PFSK-1 (cell line): ENCODE measurements at regions not wholly inside any gene's neighbourhood (a gene's known extent, or its start where the extent isn't known, plus 50 kb on each side); places are given as distances from the start of the nearest gene placed in this dataset.

ENCODE experiments used
- FOXP2 ChIP-seq: optimal IDR thresholded peaks from 2 replicates; pipeline ENCODE3; 2011; ENCODE audit warnings: borderline replicate concordance, control low read depth, inconsistent platforms; ENCODE audit not compliant: insufficient read depth; ENCODE audit errors: extremely low read length, extremely low read depth
- POLR2AphosphoS5 ChIP-seq: IDR thresholded peaks from 2 replicates; pipeline ENCODE4 v1.6.1; 2012; ENCODE audit warnings: low read depth, mild to moderate bottlenecking, control low read depth, low read length, moderate library complexity
- SIN3A ChIP-seq: IDR thresholded peaks from 2 replicates; pipeline ENCODE4 v1.6.1; 2012; ENCODE audit warnings: mild to moderate bottlenecking, low read length, moderate library complexity, borderline replicate concordance; ENCODE audit not compliant: insufficient read depth
- TAF1 ChIP-seq: IDR thresholded peaks from 2 replicates; pipeline ENCODE4 v1.6.1; 2012; ENCODE audit warnings: low read length, control low read depth, borderline replicate concordance; ENCODE audit not compliant: insufficient read depth
- TF ChIP-seq, protein P1 (sequence below), 2 experiments: IDR thresholded peaks; 2 replicates each; pipeline versions ENCODE4 v1.6.1 to v1.8.0; 2011 to 2012; ENCODE audit warnings: low read depth in 2 of 2, low read length in 2 of 2, control low read depth in 1 of 2, inconsistent platforms in 1 of 2, mild to moderate bottlenecking in 1 of 2, moderate library complexity in 1 of 2; ENCODE audit not compliant: insufficient read depth in 1 of 2

DNA sequence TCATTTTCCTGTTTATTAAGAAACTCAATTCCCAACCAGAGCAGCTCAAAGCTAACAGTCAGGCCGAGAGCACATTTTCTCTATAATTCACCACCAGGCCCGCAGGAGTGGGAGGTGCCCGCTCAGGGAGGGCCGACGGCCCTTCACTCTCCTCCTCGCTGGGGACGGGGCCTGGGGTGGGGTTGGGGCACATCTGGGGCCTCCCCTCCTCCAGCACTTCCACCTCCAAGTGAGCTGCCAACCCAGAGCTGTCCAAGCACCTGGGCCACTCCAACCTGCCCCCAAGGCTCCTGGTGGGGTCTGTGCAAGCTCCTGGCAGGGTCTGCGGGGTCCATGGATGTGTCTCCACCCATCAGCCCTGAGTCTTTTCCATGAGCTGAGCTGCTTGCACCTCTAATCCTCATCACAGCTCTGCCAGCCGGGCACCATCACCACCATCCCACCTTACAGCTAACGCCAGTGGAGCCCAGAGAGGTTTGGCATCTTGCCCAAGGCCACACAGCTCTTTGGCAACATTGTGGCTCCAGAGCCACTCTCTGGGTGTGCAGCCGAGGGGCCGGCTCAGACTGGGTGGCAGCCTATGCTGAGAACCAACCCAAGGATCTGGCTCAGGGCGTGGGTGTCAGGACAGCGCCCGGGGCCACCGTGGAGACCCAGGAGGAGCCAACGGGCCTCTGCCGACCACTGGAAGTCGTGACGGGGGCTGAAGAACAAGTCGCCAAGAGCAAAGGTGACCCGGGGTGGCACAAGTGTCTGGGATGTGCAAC lies 193.5 kb downstream of the BRD1 start:
- TF ChIP-seq FOXP2 = no peak
- TF ChIP-seq POLR2AphosphoS5 = no peak
- no peak for TF ChIP-seq SIN3A
- TF ChIP-seq, protein P1, sequence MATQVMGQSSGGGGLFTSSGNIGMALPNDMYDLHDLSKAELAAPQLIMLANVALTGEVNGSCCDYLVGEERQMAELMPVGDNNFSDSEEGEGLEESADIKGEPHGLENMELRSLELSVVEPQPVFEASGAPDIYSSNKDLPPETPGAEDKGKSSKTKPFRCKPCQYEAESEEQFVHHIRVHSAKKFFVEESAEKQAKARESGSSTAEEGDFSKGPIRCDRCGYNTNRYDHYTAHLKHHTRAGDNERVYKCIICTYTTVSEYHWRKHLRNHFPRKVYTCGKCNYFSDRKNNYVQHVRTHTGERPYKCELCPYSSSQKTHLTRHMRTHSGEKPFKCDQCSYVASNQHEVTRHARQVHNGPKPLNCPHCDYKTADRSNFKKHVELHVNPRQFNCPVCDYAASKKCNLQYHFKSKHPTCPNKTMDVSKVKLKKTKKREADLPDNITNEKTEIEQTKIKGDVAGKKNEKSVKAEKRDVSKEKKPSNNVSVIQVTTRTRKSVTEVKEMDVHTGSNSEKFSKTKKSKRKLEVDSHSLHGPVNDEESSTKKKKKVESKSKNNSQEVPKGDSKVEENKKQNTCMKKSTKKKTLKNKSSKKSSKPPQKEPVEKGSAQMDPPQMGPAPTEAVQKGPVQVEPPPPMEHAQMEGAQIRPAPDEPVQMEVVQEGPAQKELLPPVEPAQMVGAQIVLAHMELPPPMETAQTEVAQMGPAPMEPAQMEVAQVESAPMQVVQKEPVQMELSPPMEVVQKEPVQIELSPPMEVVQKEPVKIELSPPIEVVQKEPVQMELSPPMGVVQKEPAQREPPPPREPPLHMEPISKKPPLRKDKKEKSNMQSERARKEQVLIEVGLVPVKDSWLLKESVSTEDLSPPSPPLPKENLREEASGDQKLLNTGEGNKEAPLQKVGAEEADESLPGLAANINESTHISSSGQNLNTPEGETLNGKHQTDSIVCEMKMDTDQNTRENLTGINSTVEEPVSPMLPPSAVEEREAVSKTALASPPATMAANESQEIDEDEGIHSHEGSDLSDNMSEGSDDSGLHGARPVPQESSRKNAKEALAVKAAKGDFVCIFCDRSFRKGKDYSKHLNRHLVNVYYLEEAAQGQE (IDR thresholded peaks at IDR 0.05; ENCODE audit: insufficient read depth in 1 of 2, low read depth in 2 of 2, low read length in 2 of 2) = no peak

GRCh38 chr22:49633010-49633324 lies 194.7 kb downstream of the BRD1 start:
- TF ChIP-seq SIN3A = no peak
- no peak for TF ChIP-seq TAF1

DNA sequence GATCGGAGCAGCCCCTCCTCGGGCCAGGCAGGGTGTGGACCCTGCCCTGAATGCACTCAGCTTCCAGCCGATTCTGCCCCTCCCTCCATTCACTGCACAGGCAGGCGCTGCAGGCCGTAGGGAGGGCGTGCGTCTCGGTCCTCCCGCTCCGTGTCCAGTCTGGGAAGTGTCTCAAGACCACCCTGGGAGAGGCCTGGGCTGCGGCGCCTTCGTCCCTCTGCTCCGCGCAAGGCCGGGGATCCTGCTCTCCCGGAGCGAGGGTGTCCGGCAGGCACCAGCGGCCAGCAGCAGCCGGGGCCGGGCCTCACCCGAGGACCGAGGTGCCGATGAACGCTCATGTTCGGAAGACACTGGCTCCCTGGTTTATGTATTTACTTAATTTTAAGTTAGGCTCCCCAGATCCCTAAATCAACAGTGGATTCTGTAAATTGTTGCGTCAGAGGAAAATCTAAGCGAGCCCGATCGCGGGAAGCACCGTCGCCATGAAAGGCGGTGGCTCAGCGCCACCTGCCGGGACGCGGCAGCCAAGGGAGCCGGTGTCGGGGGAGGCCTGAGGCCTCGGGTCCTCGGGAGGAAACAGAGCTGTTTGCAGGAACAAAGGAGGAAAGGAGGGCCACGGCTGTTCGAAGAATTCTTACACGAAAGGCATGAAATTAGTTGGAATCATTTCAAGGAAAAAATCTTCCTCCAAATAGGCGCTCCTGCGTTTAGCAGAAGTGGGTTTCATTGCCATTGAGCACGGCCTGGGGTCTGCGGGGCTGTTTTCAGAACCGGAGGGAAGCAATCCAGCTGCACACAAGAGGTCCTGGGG lies 195.3 kb downstream of the BRD1 start:
- TF ChIP-seq, protein P1 (IDR thresholded peaks at IDR 0.05; ENCODE audit: insufficient read depth in 1 of 2, low read depth in 2 of 2, low read length in 2 of 2) = no peak
- no peak for TF ChIP-seq FOXP2
- TF ChIP-seq POLR2AphosphoS5 = no peak
- TF ChIP-seq TAF1 = no peak
- no peak for TF ChIP-seq SIN3A

DNA sequence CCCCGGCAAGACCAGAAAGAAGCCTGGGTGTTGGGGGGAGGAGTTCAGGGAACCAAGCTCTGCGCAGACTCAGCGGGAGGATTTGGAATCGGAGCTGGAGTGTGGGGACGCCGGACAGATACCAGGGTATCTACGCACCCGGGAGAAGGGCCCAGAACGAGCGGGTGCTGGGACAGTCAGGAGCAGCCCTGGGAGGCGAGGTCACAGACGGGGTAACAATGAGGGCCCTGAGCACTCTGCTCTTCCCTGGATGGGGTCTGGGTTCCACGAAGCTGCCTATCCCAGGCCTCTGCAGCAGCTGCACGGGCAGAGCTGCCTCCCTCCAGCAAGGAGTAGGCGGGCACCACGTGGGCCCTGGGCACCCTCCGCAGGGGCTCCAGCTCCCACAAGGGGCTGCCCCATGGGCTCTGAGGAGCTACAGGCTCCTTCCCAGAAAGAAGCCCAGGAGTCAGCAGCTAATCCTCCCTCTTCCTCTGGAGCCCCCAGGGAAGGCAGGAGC lies 197.2 kb downstream of the BRD1 start:
- TF ChIP-seq, protein P1 (IDR thresholded peaks at IDR 0.05; ENCODE audit: insufficient read depth in 1 of 2, low read depth in 2 of 2, low read length in 2 of 2) = no peak
- TF ChIP-seq POLR2AphosphoS5 = no peak
- TF ChIP-seq SIN3A = no peak
- no peak for TF ChIP-seq TAF1
- no peak for TF ChIP-seq FOXP2

GRCh38 chr22:49629586-49630447 lies 197.9 kb downstream of the BRD1 start:
- TF ChIP-seq, protein P1 (IDR thresholded peaks at IDR 0.05; ENCODE audit: insufficient read depth in 1 of 2, low read depth in 2 of 2, low read length in 2 of 2) = no peak
- TF ChIP-seq TAF1 (no peak), POLR2AphosphoS5 (no peak), SIN3A (no peak), FOXP2 (no peak)
